ENCODE measurements at regions not wholly inside any gene's neighbourhood (a gene's known extent, or its start where the extent isn't known, plus 50 kb on each side); places are given as distances from the start of the nearest gene placed in this dataset.

GRCh38 chr1:198970916-198971315 lies 332.1 kb downstream of the PTPRC start:
- Histone ChIP-seq H3K36me3 (ENCODE audit: control insufficient read depth in 2 of 2, insufficient read depth in 2 of 2, low read length in 1 of 2) (no peaks in the 10 kb centered on the region), H3K4me2 (ENCODE audit: control insufficient read depth, insufficient read depth) (no peak overlapping the region), H3K79me2 (ENCODE audit: control insufficient read depth, insufficient read depth, low read length) (no peaks in the 10 kb centered on the region), H3K9me3 (replicated peaks; ENCODE audit: control insufficient read depth, insufficient read depth, low read length) (no peaks in the 10 kb centered on the region), H3K27me3 (replicated peaks in 1 of 2; ENCODE audit: control insufficient read depth in 2 of 2, insufficient read depth in 2 of 2, low read length in 1 of 2) (no peaks in the 10 kb centered on the region), H2AFZ (ENCODE audit: control insufficient read depth, low read depth, low read length) (no peak overlapping the region), H3K4me1 (ENCODE audit: control insufficient read depth, insufficient read depth, low read length) (no peaks in the 10 kb centered on the region), H3K4me3 (no peak overlapping the region), H4K20me1 (ENCODE audit: control insufficient read depth, insufficient read depth) (no peaks in the 10 kb centered on the region), H3K27ac (ENCODE audit: control insufficient read depth, insufficient read depth) (no peak overlapping the region), H3K9ac (ENCODE audit: control insufficient read depth, insufficient read depth, low read length) (no peak overlapping the region)
- ChIA-PET CTCF (interaction anchor here (0.5 to 1.4 kb wide), 2 partner anchors 14 to 40 kb away, joined by 3 to 8 read pairs; no protein-coding TSS in a partner anchor), POLR2A (no interaction called here), RAD21 (ENCODE audit: unreplicated experiment) (interaction anchor here (0.6 to 1.8 kb wide), 3 partner anchors 10 to 82 kb away, joined by 3 to 5 read pairs (median 3); no protein-coding TSS in a partner anchor), SMC1A (ENCODE audit: uncharacterized antibody, unreplicated experiment) (interaction anchor here (1.2 to 1.6 kb wide), 3 partner anchors 31 to 34 kb away, joined by 3 to 4 read pairs (median 3); no protein-coding TSS in a partner anchor)
- ATAC-seq (peak; percentile 27; the same call in 1 of the 3 replicates), FAIRE-seq (no peak), DNase-seq (ENCODE audit: low read depth, low spot score) (no peak)
- TF ChIP-seq ZNF217 (IDR thresholded peaks at IDR 0.05) (no peak), RB1 (IDR thresholded peaks at IDR 0.05; ENCODE audit: borderline replicate concordance) (no peak), ETV6 (conservative IDR thresholded peaks at IDR 0.05 in 1 of 2, IDR thresholded peaks at IDR 0.05 in 1 of 2; ENCODE audit: borderline replicate concordance in 1 of 2, low read depth in 1 of 2) (no peak), MXI1 (IDR thresholded peaks at IDR 0.05; ENCODE audit: low read depth, low read length) (no peak), CUX1 (IDR thresholded peaks at IDR 0.05; ENCODE audit: insufficient replicate concordance, low read depth, low read length) (no peak), ESRRA (IDR thresholded peaks at IDR 0.05; ENCODE audit: low read length) (no peak), CHD2 (IDR thresholded peaks at IDR 0.05; ENCODE audit: borderline replicate concordance, low read depth, low read length) (no peak), PBX3 (IDR thresholded peaks at IDR 0.05; ENCODE audit: insufficient replicate concordance, low read depth, low read length) (no peak), MYB (IDR thresholded peaks at IDR 0.05; ENCODE audit: borderline replicate concordance, low read depth, low read length) (no peak), NFXL1 (IDR thresholded peaks at IDR 0.05; ENCODE audit: borderline replicate concordance) (no peak), EP300 (IDR thresholded peaks at IDR 0.05; ENCODE audit: borderline replicate concordance in 1 of 2, control insufficient read depth in 1 of 2, low read depth in 2 of 2, low read length in 2 of 2) (no peak)
- in situ Hi-C loops (cut with MboI) (no loop called here), intact Hi-C loops (cut with micrococcal nuclease; ENCODE audit: unreplicated experiment) (no loop called here)
- no TSS peak for BruUV-seq (replicated peaks)
